Gastrocnemius medialis (tissue), 4 donors: ENCODE measurements at regions not wholly inside any gene's neighbourhood (a gene's known extent, or its start where the extent isn't known, plus 50 kb on each side); places are given as distances from the start of the nearest gene placed in this dataset.
"Not testable (repeated sequence)": the region's sequence is repeated elsewhere in the genome, so short reads cannot be mapped to it uniquely, and the experiment has no call there.

Experiments used
- ATAC-seq, 2 donors: fragments of 150-250 bp; one replicate each; pipeline ENCODE4 v1.9.1; 2016
- DNase-seq, 2 donors: peaks; one replicate each; pipeline ENCODE4 v3.0.0-alpha.2; 2019
- H3K27ac ChIP-seq, 4 donors: fragments of 200-600 bp; sonication (generic); 1 replicate in 1 of 4; 2 replicates in 3 of 4; pipeline ENCODE4 v1.5.1; 2016 to 2018; ENCODE audit warnings: mild to moderate bottlenecking in 2 of 4, moderate library complexity in 1 of 4
- H3K27me3 ChIP-seq, 3 donors: fragments of 200-600 bp; sonication (generic) in 2 of 3; 1 replicate in 1 of 3; 2 replicates in 2 of 3; pipeline versions ENCODE4 v1.5.1 to v1.6.0; 2016 to 2019; ENCODE audit warnings: mild to moderate bottlenecking in 1 of 3, moderate library complexity in 1 of 3
- H3K36me3 ChIP-seq, 2 donors: fragments of 200-600 bp; sonication (generic) in 1 of 2; one replicate each; pipeline ENCODE4 v1.5.1; 2017 to 2018
- H3K4me1 ChIP-seq, 2 donors: fragments of 200-600 bp; sonication (generic) in 1 of 2; one replicate each; pipeline ENCODE4 v1.5.1; 2016 to 2017; ENCODE audit warnings: mild to moderate bottlenecking in 2 of 2
- H3K4me3 ChIP-seq, 4 donors: fragments of 200-600 bp; sonication (generic) in 3 of 4; 1 replicate in 1 of 4; 2 replicates in 3 of 4; pipeline ENCODE4 v1.5.1; 2016 to 2019; ENCODE audit warnings: mild to moderate bottlenecking in 2 of 4
- H3K9me3 ChIP-seq, 3 donors: fragments of 200-600 bp; sonication (generic) in 2 of 3; 1 replicate in 1 of 3; 2 replicates in 2 of 3; pipeline ENCODE4 v1.5.1; 2016 to 2019
- POLR2A ChIP-seq, 2 donors: fragments of 450-650 bp; IDR thresholded peaks; one replicate each; pipeline ENCODE4 v1.6.1; 2017; ENCODE audit warnings: antibody characterized with exemption in 2 of 2, mild to moderate bottlenecking in 2 of 2, moderate library complexity in 2 of 2
- in situ Hi-C, 4 donors: fragments of 200-750 bp; cut with MboI; loops; one replicate each; pipeline versions ENCODE4 v1.15.0 to v1.8.0; 2017; ENCODE audit warnings: low sequenced_read_pairs in 4 of 4
- intact Hi-C: fragments of 100-400 bp; cut with DNase I; formaldehyde crosslinking; loops from one replicate; pipeline ENCODE4 v1.15.1; 2023; ENCODE audit warnings: low total_unique reads
- TF ChIP-seq, protein P1 (sequence below), 5 experiments: fragments of 450-650 bp in 3 of 5; fragments of 200-600 bp in 2 of 5; sonication (generic) in 2 of 5; IDR thresholded peaks in 4 of 5; conservative IDR thresholded peaks in 1 of 5; 1 replicate in 4 of 5; 2 replicates in 1 of 5; pipeline ENCODE4 v1.5.1; 2016 to 2019; ENCODE audit warnings: antibody characterized with exemption in 5 of 5, mild to moderate bottlenecking in 3 of 5, moderate library complexity in 3 of 5

DNA sequence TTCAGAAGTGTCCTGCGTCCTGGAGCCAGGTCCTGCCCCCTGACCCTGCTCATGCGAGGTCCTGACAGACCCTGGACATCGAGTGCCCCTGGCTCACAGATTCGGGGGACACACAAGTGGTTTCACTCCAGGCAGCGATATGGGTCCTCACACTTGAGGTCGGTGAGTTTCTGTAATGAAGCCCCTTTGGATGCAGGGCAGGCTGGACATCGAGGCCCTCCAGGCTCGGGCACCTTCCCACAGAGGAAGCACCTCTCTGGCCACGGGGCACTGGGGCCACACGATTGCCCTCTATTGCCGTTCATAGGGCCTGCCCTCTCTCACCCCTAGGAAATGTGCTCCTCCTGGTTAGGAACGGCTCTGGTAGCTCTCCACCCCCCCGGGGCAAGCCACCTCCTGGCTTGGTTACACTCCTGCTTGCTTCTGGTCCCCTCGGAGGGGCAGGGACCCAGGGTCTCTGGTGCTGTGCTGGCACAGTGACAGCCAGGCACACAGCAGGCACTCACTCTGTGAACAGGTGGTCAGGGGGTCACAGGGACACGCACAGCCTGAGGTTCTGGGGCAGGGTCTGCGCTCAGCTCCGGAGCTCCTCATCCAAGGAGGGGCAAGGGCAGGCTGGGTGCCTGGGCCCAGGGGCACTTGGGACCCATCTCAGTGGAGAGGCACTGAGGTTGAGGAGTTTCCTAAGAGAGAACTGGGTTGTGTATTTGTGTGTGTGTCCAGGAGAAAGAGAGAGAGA, 907.7 kb downstream of the BRD1 start:
- H3K4me1 ChIP-seq, result no peaks in the 10 kb centered on the region
- TF ChIP-seq, protein P1, sequence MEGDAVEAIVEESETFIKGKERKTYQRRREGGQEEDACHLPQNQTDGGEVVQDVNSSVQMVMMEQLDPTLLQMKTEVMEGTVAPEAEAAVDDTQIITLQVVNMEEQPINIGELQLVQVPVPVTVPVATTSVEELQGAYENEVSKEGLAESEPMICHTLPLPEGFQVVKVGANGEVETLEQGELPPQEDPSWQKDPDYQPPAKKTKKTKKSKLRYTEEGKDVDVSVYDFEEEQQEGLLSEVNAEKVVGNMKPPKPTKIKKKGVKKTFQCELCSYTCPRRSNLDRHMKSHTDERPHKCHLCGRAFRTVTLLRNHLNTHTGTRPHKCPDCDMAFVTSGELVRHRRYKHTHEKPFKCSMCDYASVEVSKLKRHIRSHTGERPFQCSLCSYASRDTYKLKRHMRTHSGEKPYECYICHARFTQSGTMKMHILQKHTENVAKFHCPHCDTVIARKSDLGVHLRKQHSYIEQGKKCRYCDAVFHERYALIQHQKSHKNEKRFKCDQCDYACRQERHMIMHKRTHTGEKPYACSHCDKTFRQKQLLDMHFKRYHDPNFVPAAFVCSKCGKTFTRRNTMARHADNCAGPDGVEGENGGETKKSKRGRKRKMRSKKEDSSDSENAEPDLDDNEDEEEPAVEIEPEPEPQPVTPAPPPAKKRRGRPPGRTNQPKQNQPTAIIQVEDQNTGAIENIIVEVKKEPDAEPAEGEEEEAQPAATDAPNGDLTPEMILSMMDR (IDR thresholded peaks at IDR 0.05 in 4 of 5, conservative IDR thresholded peaks at IDR 0.05 in 1 of 5), result no peak
- no peak for TF ChIP-seq POLR2A (IDR thresholded peaks at IDR 0.05)
- no peak for ATAC-seq
- no peaks in the 10 kb centered on the region for H3K9me3 ChIP-seq
- peaks cover 0 to 6% (median 0%) of the 10 kb centered on the region in 3 donors for H3K27me3 ChIP-seq
- H3K36me3 ChIP-seq, result no peaks in the 10 kb centered on the region
- in situ Hi-C loops (no loop called here), intact Hi-C loops (no loop called here)
- no peak overlapping the region for H3K27ac ChIP-seq
- no peak overlapping the region for H3K4me3 ChIP-seq
- DNase-seq, result no peak

DNA sequence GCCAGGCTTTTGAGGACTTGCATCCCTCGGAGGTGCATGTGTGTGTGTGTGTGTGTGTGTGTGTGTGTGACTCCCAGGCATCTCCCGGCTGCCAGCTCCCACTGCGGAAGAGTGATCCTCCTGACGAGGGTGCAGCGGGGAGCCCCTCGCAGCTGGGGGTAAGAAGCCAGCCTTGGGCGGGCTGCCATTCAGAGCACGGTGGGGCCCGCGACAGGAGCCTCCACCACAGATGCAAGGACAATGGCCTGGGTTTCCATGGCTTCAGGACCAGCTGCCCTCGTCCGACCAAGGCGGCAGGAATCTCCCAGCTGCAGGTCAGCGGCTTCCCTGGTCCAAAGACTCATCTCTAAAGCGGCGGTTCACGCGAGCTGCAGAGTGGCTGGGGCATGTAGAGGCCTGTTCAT, 908.5 kb downstream of the BRD1 start:
- no peaks in the 10 kb centered on the region for H3K36me3 ChIP-seq
- H3K27me3 ChIP-seq, result peaks cover 0 to 6% (median 0%) of the 10 kb centered on the region in 3 donors
- intact Hi-C loops, result no loop called here
- in situ Hi-C loops, result no loop called here
- no peaks in the 10 kb centered on the region for H3K4me1 ChIP-seq
- H3K9me3 ChIP-seq, result no peaks in the 10 kb centered on the region
- ATAC-seq (no peak), DNase-seq (no peak)
- no peak overlapping the region for H3K4me3 ChIP-seq
- no peak for TF ChIP-seq POLR2A (IDR thresholded peaks at IDR 0.05)
- TF ChIP-seq, protein P1 (IDR thresholded peaks at IDR 0.05 in 4 of 5, conservative IDR thresholded peaks at IDR 0.05 in 1 of 5), result no peak
- H3K27ac ChIP-seq, result no peak overlapping the region

DNA sequence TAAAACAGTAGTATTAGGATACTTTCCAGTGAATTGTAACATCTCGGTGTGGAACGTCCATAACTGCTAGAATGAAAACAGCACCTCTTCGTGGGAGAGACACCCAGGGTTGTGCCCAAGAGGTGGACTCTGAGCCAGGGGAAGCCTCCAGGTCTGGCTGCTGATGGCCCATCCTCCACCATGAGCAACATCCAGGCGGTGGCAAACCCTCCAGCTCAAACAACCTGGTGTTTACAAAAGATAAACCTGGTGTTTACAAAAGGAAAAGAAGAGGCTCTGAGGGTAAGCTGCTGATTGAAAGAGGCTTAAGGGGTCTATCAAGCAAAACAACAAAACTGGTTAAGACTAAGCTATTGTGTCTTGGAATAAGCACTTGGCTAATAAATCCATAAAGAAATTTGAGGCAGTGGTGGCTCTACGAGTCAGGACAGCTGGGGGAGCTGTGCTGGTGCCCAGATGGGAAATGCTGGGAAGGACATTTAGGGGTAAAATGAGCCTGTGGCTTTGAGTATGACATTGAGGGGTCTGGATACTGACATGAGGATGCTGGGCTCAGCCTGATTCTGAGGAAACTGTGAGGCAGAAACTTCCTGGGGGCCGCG, 909.0 kb downstream of the BRD1 start:
- ATAC-seq (no peak), DNase-seq (no peak)
- Histone ChIP-seq H3K27me3 (peaks cover 0 to 6% (median 0%) of the 10 kb centered on the region in 3 donors), H3K9me3 (no peaks in the 10 kb centered on the region), H3K4me1 (no peaks in the 10 kb centered on the region), H3K4me3 (no peak overlapping the region), H3K36me3 (no peaks in the 10 kb centered on the region), H3K27ac (no peak overlapping the region)
- TF ChIP-seq, protein P1 (IDR thresholded peaks at IDR 0.05 in 4 of 5, conservative IDR thresholded peaks at IDR 0.05 in 1 of 5), result no peak
- no peak for TF ChIP-seq POLR2A (IDR thresholded peaks at IDR 0.05)
- intact Hi-C loops (no loop called here), in situ Hi-C loops (no loop called here)

DNA sequence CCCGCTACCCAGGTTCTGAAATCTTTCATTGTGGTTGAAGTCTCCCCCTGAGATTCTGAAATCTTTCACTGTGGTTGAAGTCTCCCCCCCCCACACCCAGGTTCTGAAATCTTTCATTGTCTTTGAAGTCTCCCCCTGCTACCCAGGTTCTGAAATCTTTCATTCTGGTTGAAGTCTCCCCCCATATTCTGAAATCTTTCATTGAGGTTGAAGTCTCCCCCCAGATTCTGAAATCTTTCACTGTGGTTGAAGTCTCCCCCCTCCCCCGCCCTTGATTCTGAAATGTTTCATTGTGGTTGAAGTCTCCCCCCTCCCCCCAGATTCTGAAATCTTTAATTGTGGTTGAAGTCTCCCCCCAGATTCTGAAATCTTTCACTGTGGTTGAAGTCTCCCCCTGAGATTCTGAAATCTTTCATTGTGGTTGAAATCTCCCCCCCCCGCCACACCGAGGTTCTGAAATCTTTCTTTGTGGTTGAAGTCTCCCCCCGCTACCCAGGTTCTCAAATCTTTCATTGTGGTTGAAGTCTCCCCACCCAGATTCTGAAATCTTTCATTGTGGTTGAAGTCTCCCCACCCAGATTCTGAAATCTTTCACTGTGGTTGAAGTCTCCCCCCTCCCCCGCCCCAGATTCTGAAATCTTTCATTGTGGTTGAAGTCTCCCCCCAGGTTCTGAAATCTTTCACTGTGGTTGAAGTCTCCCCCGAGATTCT, 915.2 kb downstream of the BRD1 start:
- H3K36me3 ChIP-seq, H3K9me3 ChIP-seq, ATAC-seq, H3K27me3 ChIP-seq, H3K27ac ChIP-seq, intact Hi-C loops, H3K4me3 ChIP-seq, H3K4me1 ChIP-seq, DNase-seq, in situ Hi-C loops: not testable (repeated sequence)

GRCh38 chr22:48911647-48912046, 916.0 kb downstream of the BRD1 start:
- H3K27me3 ChIP-seq, ATAC-seq, H3K36me3 ChIP-seq, H3K27ac ChIP-seq, H3K4me3 ChIP-seq, DNase-seq, intact Hi-C loops, H3K9me3 ChIP-seq, H3K4me1 ChIP-seq, in situ Hi-C loops: not testable (repeated sequence)

DNA sequence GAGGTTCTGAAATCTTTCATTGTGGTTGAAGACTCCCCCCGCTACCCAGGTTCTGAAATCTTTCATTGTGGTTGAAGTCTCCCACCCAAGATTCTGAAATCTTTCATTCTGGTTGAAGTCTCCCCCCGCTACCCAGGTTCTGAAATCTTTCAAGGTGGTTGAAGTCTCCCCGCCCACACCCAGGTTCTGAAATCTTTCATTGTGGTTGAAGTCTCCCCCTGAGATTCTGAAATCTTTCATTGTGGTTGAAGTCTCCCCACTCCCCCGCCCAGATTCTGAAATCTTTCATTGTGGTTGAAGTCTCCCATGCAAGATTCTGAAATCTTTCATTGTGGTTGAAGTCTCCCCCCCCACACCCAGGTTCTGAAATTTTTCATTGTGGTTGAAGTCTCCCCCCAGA, 916.6 kb downstream of the BRD1 start:
- intact Hi-C loops, H3K9me3 ChIP-seq, ATAC-seq, in situ Hi-C loops, H3K4me3 ChIP-seq, DNase-seq, H3K27ac ChIP-seq, H3K36me3 ChIP-seq, H3K4me1 ChIP-seq, H3K27me3 ChIP-seq: not testable (repeated sequence)
